ENCODE measurements at regions not wholly inside any gene's neighbourhood (a gene's known extent, or its start where the extent isn't known, plus 50 kb on each side); places are given as distances from the start of the nearest gene placed in this dataset.
"Not testable (repeated sequence)": the region's sequence is repeated elsewhere in the genome, so short reads cannot be mapped to it uniquely, and the experiment has no call there.

- Histone ChIP-seq H3K4me1 (ENCODE audit: control insufficient read depth, insufficient read depth, low read length) (no peaks in the 10 kb centered on the region), H3K9me3 (ENCODE audit: control insufficient read depth, low read length) (no peaks in the 10 kb centered on the region), H3K4me3 (ENCODE audit: insufficient read depth, low read depth, low read length) (no peak overlapping the region), H3K36me3 (ENCODE audit: control insufficient read depth, insufficient read depth, low read length) (no peaks in the 10 kb centered on the region), H3K27ac (ENCODE audit: insufficient read depth, low read depth, low read length, poor library complexity, severe bottlenecking) (no peak overlapping the region), H3K27me3 (ENCODE audit: control insufficient read depth, insufficient read depth, low read length, poor library complexity, severe bottlenecking) (no peaks in the 10 kb centered on the region)
- 95% methylated on average over 7 to 8 of the region's 8 CpGs for WGBS, 2 experiments
Measured at GRCh38 chr15:36175186-36175740, 404.2 kb upstream of the CDIN1 start.

- Histone ChIP-seq H3K27ac (ENCODE audit: insufficient read depth, low read depth, low read length, poor library complexity, severe bottlenecking) (no peak overlapping the region), H3K4me1 (ENCODE audit: control insufficient read depth, insufficient read depth, low read length) (no peaks in the 10 kb centered on the region), H3K36me3 (ENCODE audit: control insufficient read depth, insufficient read depth, low read length) (no peaks in the 10 kb centered on the region), H3K9me3 (ENCODE audit: control insufficient read depth, low read length) (no peaks in the 10 kb centered on the region), H3K4me3 (ENCODE audit: insufficient read depth, low read depth, low read length) (no peak overlapping the region), H3K27me3 (ENCODE audit: control insufficient read depth, insufficient read depth, low read length, poor library complexity, severe bottlenecking) (no peaks in the 10 kb centered on the region)
- WGBS, 2 experiments: 90 to 97% methylated on average over 2 of the region's 2 CpGs
Measured at GRCh38 chr15:36175741-36176291, 403.6 kb upstream of the CDIN1 start.

GRCh38 chr15:36177590-36178302 lies 401.7 kb upstream of the CDIN1 start:
- 88 to 91% methylated on average over 1 of the region's 1 CpG for WGBS, 2 experiments
- H3K9me3 ChIP-seq (ENCODE audit: control insufficient read depth, low read length): no peaks in the 10 kb centered on the region
- no peaks in the 10 kb centered on the region for H3K27me3 ChIP-seq (ENCODE audit: control insufficient read depth, insufficient read depth, low read length, poor library complexity, severe bottlenecking)
- H3K36me3 ChIP-seq (ENCODE audit: control insufficient read depth, insufficient read depth, low read length): no peaks in the 10 kb centered on the region
- no peak overlapping the region for H3K4me3 ChIP-seq (ENCODE audit: insufficient read depth, low read depth, low read length)
- no peaks in the 10 kb centered on the region for H3K4me1 ChIP-seq (ENCODE audit: control insufficient read depth, insufficient read depth, low read length)
- no peak overlapping the region for H3K27ac ChIP-seq (ENCODE audit: insufficient read depth, low read depth, low read length, poor library complexity, severe bottlenecking)

- Histone ChIP-seq H3K27me3 (ENCODE audit: control insufficient read depth, insufficient read depth, low read length, poor library complexity, severe bottlenecking) (no peaks in the 10 kb centered on the region), H3K4me3 (ENCODE audit: insufficient read depth, low read depth, low read length) (no peak overlapping the region), H3K36me3 (ENCODE audit: control insufficient read depth, insufficient read depth, low read length) (no peaks in the 10 kb centered on the region), H3K4me1 (ENCODE audit: control insufficient read depth, insufficient read depth, low read length) (no peaks in the 10 kb centered on the region), H3K27ac (ENCODE audit: insufficient read depth, low read depth, low read length, poor library complexity, severe bottlenecking) (no peak overlapping the region), H3K9me3 (ENCODE audit: control insufficient read depth, low read length) (no peaks in the 10 kb centered on the region)
- WGBS, 2 experiments: 96 to 100% methylated on average over 2 of the region's 2 CpGs
Measured at GRCh38 chr15:36178303-36178633, 401.2 kb upstream of the CDIN1 start.

GRCh38 chr15:36183201-36183600 lies 396.2 kb upstream of the CDIN1 start:
- Histone ChIP-seq H3K27ac (ENCODE audit: insufficient read depth, low read depth, low read length, poor library complexity, severe bottlenecking) (no peak overlapping the region), H3K4me1 (ENCODE audit: control insufficient read depth, insufficient read depth, low read length) (no peaks in the 10 kb centered on the region), H3K36me3 (ENCODE audit: control insufficient read depth, insufficient read depth, low read length) (no peaks in the 10 kb centered on the region), H3K27me3 (ENCODE audit: control insufficient read depth, insufficient read depth, low read length, poor library complexity, severe bottlenecking) (no peaks in the 10 kb centered on the region), H3K4me3 (ENCODE audit: insufficient read depth, low read depth, low read length) (no peak overlapping the region), H3K9me3 (ENCODE audit: control insufficient read depth, low read length) (no peaks in the 10 kb centered on the region)
- 94 to 95% methylated on average over 2 of the region's 2 CpGs for WGBS, 2 experiments

- Histone ChIP-seq H3K27ac (ENCODE audit: insufficient read depth, low read depth, low read length, poor library complexity, severe bottlenecking) (no peak overlapping the region), H3K9me3 (ENCODE audit: control insufficient read depth, low read length) (no peaks in the 10 kb centered on the region), H3K4me1 (ENCODE audit: control insufficient read depth, insufficient read depth, low read length) (no peaks in the 10 kb centered on the region), H3K4me3 (ENCODE audit: insufficient read depth, low read depth, low read length) (no peak overlapping the region), H3K36me3 (ENCODE audit: control insufficient read depth, insufficient read depth, low read length) (no peaks in the 10 kb centered on the region), H3K27me3 (ENCODE audit: control insufficient read depth, insufficient read depth, low read length, poor library complexity, severe bottlenecking) (no peaks in the 10 kb centered on the region)
- WGBS, 2 experiments: 75% methylated on average over 1 of the region's 1 CpG; no CpG with 5 or more reads in 1 of the 2 experiments
Measured at GRCh38 chr15:36185438-36185837, 394.0 kb upstream of the CDIN1 start.

DNA sequence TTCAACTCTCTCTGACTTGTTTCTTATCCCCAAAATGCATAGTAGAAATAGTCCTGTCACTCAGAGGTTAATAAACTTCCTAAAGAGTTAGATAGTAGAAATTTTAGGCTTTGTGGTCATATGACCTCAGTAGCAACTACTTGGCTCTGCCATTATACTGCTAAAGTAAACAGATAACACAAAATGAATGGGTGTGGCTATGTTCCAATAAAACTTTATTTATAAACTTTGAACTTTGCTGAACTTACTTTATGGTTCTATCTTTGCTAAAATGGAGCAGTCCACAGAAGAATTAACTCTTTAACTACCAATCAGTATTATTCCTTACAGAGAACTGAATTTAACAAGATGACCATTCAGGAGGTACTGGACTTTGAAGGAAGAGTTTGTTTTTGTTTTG lies 393.6 kb upstream of the CDIN1 start:
- H3K27me3 ChIP-seq (ENCODE audit: control insufficient read depth, insufficient read depth, low read length, poor library complexity, severe bottlenecking): no peaks in the 10 kb centered on the region
- no peak overlapping the region for H3K27ac ChIP-seq (ENCODE audit: insufficient read depth, low read depth, low read length, poor library complexity, severe bottlenecking)
- H3K4me3 ChIP-seq (ENCODE audit: insufficient read depth, low read depth, low read length): no peak overlapping the region
- no peaks in the 10 kb centered on the region for H3K9me3 ChIP-seq (ENCODE audit: control insufficient read depth, low read length)
- no peaks in the 10 kb centered on the region for H3K4me1 ChIP-seq (ENCODE audit: control insufficient read depth, insufficient read depth, low read length)
- H3K36me3 ChIP-seq (ENCODE audit: control insufficient read depth, insufficient read depth, low read length): no peaks in the 10 kb centered on the region

- Histone ChIP-seq H3K27ac (ENCODE audit: insufficient read depth, low read depth, low read length, poor library complexity, severe bottlenecking) (no peak overlapping the region), H3K36me3 (ENCODE audit: control insufficient read depth, insufficient read depth, low read length) (no peaks in the 10 kb centered on the region), H3K27me3 (ENCODE audit: control insufficient read depth, insufficient read depth, low read length, poor library complexity, severe bottlenecking) (no peaks in the 10 kb centered on the region), H3K4me1 (ENCODE audit: control insufficient read depth, insufficient read depth, low read length) (no peaks in the 10 kb centered on the region), H3K9me3 (ENCODE audit: control insufficient read depth, low read length) (no peaks in the 10 kb centered on the region), H3K4me3 (ENCODE audit: insufficient read depth, low read depth, low read length) (no peak overlapping the region)
- WGBS, 2 experiments: 100% methylated on average over 1 of the region's 1 CpG
Measured at GRCh38 chr15:36186376-36186775, 393.1 kb upstream of the CDIN1 start.

DNA sequence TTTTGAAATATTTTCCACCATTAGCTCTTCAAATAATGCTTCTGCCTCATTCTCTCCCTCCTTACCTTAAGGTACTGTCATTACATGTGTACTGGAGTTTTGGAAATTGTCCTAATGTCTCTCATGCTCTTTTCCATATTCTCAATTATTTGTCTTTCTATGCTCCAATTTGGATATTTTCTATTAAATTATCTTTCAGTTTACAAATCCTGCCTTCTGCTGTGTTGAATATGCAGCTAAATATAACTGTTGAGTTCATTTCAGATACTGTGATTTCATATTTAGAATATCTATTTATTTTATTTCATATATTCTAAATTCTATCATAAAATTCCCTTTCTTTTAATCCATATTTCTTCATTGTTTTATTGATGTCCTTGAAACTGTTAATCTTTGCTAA lies 388.0 kb upstream of the CDIN1 start:
- no peaks in the 10 kb centered on the region for H3K4me1 ChIP-seq (ENCODE audit: control insufficient read depth, insufficient read depth, low read length)
- no peak overlapping the region for H3K4me3 ChIP-seq (ENCODE audit: insufficient read depth, low read depth, low read length)
- H3K27ac ChIP-seq (ENCODE audit: insufficient read depth, low read depth, low read length, poor library complexity, severe bottlenecking): no peak overlapping the region
- no peaks in the 10 kb centered on the region for H3K36me3 ChIP-seq (ENCODE audit: control insufficient read depth, insufficient read depth, low read length)
- no peaks in the 10 kb centered on the region for H3K27me3 ChIP-seq (ENCODE audit: control insufficient read depth, insufficient read depth, low read length, poor library complexity, severe bottlenecking)
- no peaks in the 10 kb centered on the region for H3K9me3 ChIP-seq (ENCODE audit: control insufficient read depth, low read length)

GRCh38 chr15:36195361-36196007 lies 383.9 kb upstream of the CDIN1 start:
- not testable (repeated sequence) for H3K36me3 ChIP-seq (ENCODE audit: control insufficient read depth, insufficient read depth, low read length)

More at GRCh38 chr15:36195361-36196007, 383.9 kb upstream of the CDIN1 start:
- H3K4me1 ChIP-seq (ENCODE audit: control insufficient read depth, insufficient read depth, low read length); H3K4me3 ChIP-seq (ENCODE audit: insufficient read depth, low read depth, low read length); H3K27me3 ChIP-seq (ENCODE audit: control insufficient read depth, insufficient read depth, low read length, poor library complexity, severe bottlenecking); H3K9me3 ChIP-seq (ENCODE audit: control insufficient read depth, low read length); H3K27ac ChIP-seq (ENCODE audit: insufficient read depth, low read depth, low read length, poor library complexity, severe bottlenecking): not testable (repeated sequence)
- 87 to 92% methylated on average over 26 to 28 of the region's 30 CpGs for WGBS, 2 experiments
